Karpas-422 (cell line): ENCODE measurements at regions not wholly inside any gene's neighbourhood (a gene's known extent, or its start where the extent isn't known, plus 50 kb on each side); places are given as distances from the start of the nearest gene placed in this dataset.
"Not testable (repeated sequence)": the region's sequence is repeated elsewhere in the genome, so short reads cannot be mapped to it uniquely, and the experiment has no call there.

Source experiments
- DNase-seq: peaks from one replicate; pipeline ENCODE4 v3.0.0-alpha.2; 2015
- H2AFZ ChIP-seq: fragments of 200-600 bp; sonication (generic); 2 replicates; pipeline ENCODE4 v1.6.1; 2014; ENCODE audit warnings: antibody characterized with exemption, low read length, mixed read lengths
- H3K27ac ChIP-seq: fragments of 200-600 bp; sonication (generic); 2 replicates; pipeline ENCODE4 v1.5.1; 2014; ENCODE audit warnings: mild to moderate bottlenecking, low read length, moderate library complexity
- H3K27me3 ChIP-seq: fragments of 200-600 bp; sonication (generic); 2 replicates; pipeline ENCODE4 v1.6.1; 2014; ENCODE audit warnings: low read length, mixed read lengths
- H3K36me3 ChIP-seq: fragments of 200-600 bp; sonication (generic); 2 replicates; pipeline ENCODE4 v1.6.1; 2014; ENCODE audit warnings: low read length, mixed read lengths; ENCODE audit not compliant: insufficient read depth
- H3K4me1 ChIP-seq: fragments of 200-600 bp; sonication (generic); 2 replicates; pipeline ENCODE4 v1.6.1; 2014; ENCODE audit warnings: mild to moderate bottlenecking, low read length, mixed read lengths
- H3K4me2 ChIP-seq: fragments of 200-600 bp; sonication (generic); 2 replicates; pipeline ENCODE4 v1.6.1; 2014; ENCODE audit warnings: low read length, low read depth, mild to moderate bottlenecking; ENCODE audit not compliant: poor library complexity, severe bottlenecking
- H3K4me3 ChIP-seq: fragments of 200-600 bp; sonication (generic); 2 replicates; pipeline ENCODE4 v1.5.1; 2014; ENCODE audit warnings: mild to moderate bottlenecking, antibody characterized with exemption, low read length, mixed read lengths
- H3K79me2 ChIP-seq: fragments of 200-600 bp; sonication (generic); 2 replicates; pipeline ENCODE4 v1.6.1; 2014; ENCODE audit warnings: mild to moderate bottlenecking, low read length, mixed read lengths
- H3K9ac ChIP-seq: fragments of 200-600 bp; sonication (generic); 2 replicates; pipeline ENCODE4 v1.6.0; 2014; ENCODE audit warnings: low read length
- H3K9me2 ChIP-seq: fragments of 200-600 bp; sonication (generic), shearing (Covaris generic); replicated peaks from 2 replicates; pipeline ENCODE4 v1.6.0; 2014; ENCODE audit warnings: mild to moderate bottlenecking, low read length, moderate library complexity; ENCODE audit not compliant: insufficient read depth
- H3K9me3 ChIP-seq: fragments of 300-700, 200-600 bp; sonication (generic); 2 replicates; pipeline ENCODE4 v1.6.1; 2014; ENCODE audit warnings: low read length, mixed read lengths
- H4K20me1 ChIP-seq: fragments of 200-600 bp; sonication (generic); 2 replicates; pipeline ENCODE4 v1.6.1; 2014; ENCODE audit warnings: mild to moderate bottlenecking, antibody characterized with exemption, low read length, low read depth; ENCODE audit not compliant: insufficient read depth

DNA sequence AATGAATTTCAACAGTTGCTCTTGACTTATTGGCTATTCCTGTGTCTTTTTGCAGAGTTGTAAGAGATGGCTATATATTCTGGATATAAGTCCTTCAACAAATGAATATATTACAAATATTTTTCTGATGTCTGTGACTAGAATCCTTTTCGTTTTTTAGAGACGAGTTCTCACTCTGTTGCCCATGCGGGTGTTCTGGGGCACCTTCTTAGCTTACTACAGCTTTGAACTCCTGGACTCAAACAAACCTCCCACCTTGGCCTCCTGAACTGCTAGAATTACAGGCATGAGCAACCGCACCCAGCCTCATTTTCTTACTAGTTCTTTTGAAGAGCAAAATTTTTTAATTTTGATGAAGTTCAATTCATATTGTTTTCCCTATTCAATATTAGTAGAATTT is 287.8 kb downstream of the LIG4 start:
- Histone ChIP-seq H3K9me3 (peaks cover 24% of the 10 kb centered on the region), H4K20me1 (no peaks in the 10 kb centered on the region), H3K27me3 (no peaks in the 10 kb centered on the region), H3K79me2 (no peaks in the 10 kb centered on the region), H3K4me1 (no peaks in the 10 kb centered on the region), H3K4me2 (no peak overlapping the region), H3K9me2 (no peaks in the 10 kb centered on the region), H3K9ac (no peak overlapping the region), H3K4me3 (no peak overlapping the region), H3K27ac (no peak overlapping the region), H3K36me3 (no peaks in the 10 kb centered on the region), H2AFZ (no peak overlapping the region)
- DNase-seq, result no peak

DNA sequence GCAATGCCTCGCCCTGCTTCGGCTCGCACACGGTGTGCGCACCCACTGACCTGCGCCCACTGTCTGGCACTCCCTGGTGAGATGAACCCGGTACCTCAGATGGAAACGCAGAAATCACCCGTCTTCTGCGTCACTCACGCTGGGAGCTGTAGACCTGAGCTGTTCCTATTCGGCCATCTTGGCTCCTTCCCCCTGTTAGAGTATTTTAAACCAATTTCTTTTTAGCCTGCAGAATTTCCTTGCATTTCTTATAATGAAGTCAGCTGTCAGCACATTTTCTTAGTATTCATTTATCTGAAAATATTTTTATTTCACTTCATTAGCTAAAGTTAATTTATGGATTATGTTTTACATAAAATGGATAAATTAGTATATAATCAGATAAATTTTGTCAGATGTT is 288.8 kb downstream of the LIG4 start:
- not testable (repeated sequence) for H3K9ac ChIP-seq, H3K27me3 ChIP-seq, H3K79me2 ChIP-seq, H3K36me3 ChIP-seq, DNase-seq, H4K20me1 ChIP-seq, H3K4me1 ChIP-seq, H3K4me3 ChIP-seq, H3K9me2 ChIP-seq, H3K4me2 ChIP-seq, H2AFZ ChIP-seq, H3K27ac ChIP-seq
- H3K9me3 ChIP-seq, result peaks cover 24% of the 10 kb centered on the region

- not testable (repeated sequence) for H3K79me2 ChIP-seq, H3K4me2 ChIP-seq, H3K27me3 ChIP-seq, H3K4me3 ChIP-seq, H2AFZ ChIP-seq, H3K9me2 ChIP-seq, H3K36me3 ChIP-seq, H4K20me1 ChIP-seq, H3K9me3 ChIP-seq, H3K9ac ChIP-seq, DNase-seq, H3K4me1 ChIP-seq, H3K27ac ChIP-seq
Measured at GRCh38 chr13:107916902-107917301, 298.4 kb downstream of the LIG4 start.

DNA sequence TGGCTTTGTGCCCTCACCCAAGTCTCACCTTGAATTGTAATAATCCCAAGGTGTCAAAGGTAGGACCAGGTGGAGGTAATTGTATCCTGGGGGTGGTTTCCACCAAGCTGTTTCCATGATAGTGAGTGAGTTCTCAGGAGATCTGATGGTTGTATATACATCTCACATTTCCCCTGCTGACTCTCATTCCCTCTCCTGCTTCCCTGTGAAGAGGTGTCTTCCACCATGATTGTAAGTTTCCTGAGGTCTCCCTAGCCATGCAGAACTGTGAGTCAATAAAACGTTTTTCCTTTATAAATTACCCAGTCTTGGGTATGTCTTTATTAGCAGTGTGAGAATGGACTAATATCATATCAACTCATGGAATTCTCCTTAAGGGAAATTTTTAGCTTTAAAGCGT is 302.6 kb downstream of the LIG4 start:
- Histone ChIP-seq H4K20me1 (no peaks in the 10 kb centered on the region), H3K4me3 (no peak overlapping the region), H3K9me3 (peaks cover 9% of the 10 kb centered on the region; the same call in 1 of the 2 replicates), H2AFZ (no peak overlapping the region), H3K9me2 (no peaks in the 10 kb centered on the region), H3K4me1 (no peaks in the 10 kb centered on the region), H3K4me2 (no peak overlapping the region), H3K9ac (no peak overlapping the region), H3K27me3 (no peaks in the 10 kb centered on the region), H3K27ac (no peak overlapping the region), H3K36me3 (no peaks in the 10 kb centered on the region), H3K79me2 (no peaks in the 10 kb centered on the region)
- no peak for DNase-seq

DNA sequence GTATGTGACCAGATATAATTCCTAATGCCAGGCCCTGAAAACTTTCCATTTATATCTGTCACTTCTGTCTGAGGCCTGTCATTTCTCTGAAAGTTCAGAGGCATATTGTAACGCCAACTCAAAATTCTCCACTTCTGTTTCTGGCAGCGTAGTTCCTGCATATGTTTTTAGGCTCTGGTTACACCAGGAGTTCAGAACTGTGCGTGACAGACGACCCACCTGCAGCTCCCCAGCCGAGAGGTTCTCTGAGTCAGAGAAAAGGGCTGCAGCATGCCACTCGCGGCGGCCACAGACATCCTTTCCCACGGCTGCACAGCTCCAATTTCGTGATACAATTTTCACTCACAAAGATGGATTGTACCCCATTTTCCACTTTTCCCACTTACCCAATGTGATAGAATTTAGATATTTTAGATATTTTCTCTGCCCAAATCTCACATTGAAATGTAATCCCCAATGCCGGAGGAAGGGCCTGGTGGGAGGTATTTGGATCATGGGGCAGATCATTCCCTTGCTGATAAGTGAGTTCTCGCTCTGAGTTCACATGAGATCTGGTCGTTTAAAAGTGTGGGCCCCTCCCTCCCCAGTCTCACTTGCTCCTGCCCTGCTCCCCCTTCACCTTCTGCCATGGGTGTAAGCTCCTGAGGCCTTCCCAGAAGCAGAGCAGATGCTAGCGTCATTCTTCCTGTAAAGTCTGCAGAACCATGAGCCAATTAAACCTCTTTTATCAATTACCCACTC is 308.1 kb downstream of the LIG4 start:
- no peaks in the 10 kb centered on the region for H3K36me3 ChIP-seq
- no peaks in the 10 kb centered on the region for H3K27me3 ChIP-seq
- H3K4me3 ChIP-seq, result no peak overlapping the region
- H3K4me1 ChIP-seq, result no peaks in the 10 kb centered on the region
- no peaks in the 10 kb centered on the region for H3K79me2 ChIP-seq
- H2AFZ ChIP-seq, result no peak overlapping the region
- H3K9me3 ChIP-seq, result peaks cover 11% of the 10 kb centered on the region; the same call in 1 of the 2 replicates
- H3K4me2 ChIP-seq, result no peak overlapping the region
- no peak for DNase-seq
- H3K27ac ChIP-seq, result no peak overlapping the region
- no peaks in the 10 kb centered on the region for H4K20me1 ChIP-seq
- no peaks in the 10 kb centered on the region for H3K9me2 ChIP-seq
- no peak overlapping the region for H3K9ac ChIP-seq

DNA sequence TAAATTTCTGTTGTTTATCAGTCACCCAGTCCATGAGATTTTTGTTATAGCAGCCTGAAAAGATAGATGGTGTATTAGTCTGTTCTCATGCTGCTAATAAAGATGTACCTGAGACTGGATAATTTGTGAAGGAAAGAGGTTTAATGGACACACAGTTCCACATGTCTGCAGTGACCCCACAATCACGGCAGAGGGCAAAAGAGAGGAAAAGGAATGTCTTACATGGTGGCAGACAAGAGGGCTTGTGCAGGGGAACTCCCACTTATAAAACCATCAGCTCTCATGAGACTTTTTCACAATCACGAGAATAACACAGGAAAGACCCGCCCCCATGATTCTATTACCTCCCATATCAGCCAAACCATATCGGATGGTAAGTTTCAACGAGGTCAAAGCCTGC is 309.2 kb downstream of the LIG4 start:
- Histone ChIP-seq H3K9me3 (peaks cover 14% of the 10 kb centered on the region), H3K36me3 (no peaks in the 10 kb centered on the region), H3K4me1 (no peaks in the 10 kb centered on the region), H3K79me2 (no peaks in the 10 kb centered on the region), H3K27me3 (no peaks in the 10 kb centered on the region), H3K9ac (no peak overlapping the region), H3K27ac (no peak overlapping the region), H4K20me1 (no peaks in the 10 kb centered on the region), H3K4me3 (no peak overlapping the region), H3K9me2 (no peaks in the 10 kb centered on the region), H3K4me2 (no peak overlapping the region), H2AFZ (no peak overlapping the region)
- DNase-seq, result no peak

DNA sequence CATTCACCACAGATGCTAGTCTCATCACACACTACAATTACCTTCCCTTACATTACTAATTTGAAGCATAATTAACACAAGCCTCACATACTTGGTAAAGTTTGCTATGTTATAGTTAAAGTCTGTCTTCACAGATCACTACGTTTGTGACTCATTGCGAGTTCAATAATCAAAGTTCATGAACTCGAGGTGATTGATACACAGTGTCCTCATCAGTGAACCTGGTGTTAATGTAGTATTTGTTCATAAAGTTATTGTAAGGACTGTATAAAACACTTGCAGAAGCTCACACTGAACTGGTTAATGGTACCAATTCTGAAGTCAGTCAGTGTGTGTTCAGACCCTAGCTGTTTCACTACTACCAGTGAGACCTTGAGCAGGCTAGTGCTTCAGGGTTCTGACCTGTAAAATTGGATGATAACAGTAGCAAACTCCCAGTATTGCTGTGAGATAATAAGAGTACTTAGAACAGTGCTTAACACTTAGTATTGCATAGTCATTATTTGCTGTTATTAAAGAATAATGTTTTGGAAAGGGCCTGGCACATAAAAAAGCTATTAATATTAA is 313.3 kb downstream of the LIG4 start:
- Histone ChIP-seq H4K20me1 (no peaks in the 10 kb centered on the region), H3K9ac (no peak overlapping the region), H3K27me3 (no peaks in the 10 kb centered on the region), H3K79me2 (no peaks in the 10 kb centered on the region), H3K9me2 (no peaks in the 10 kb centered on the region), H3K36me3 (no peaks in the 10 kb centered on the region), H2AFZ (no peak overlapping the region), H3K9me3 (peaks cover 23% of the 10 kb centered on the region), H3K4me3 (no peak overlapping the region), H3K4me2 (no peak overlapping the region), H3K27ac (no peak overlapping the region), H3K4me1 (no peaks in the 10 kb centered on the region)
- no peak for DNase-seq

- Histone ChIP-seq H3K9me3 (peaks cover 23% of the 10 kb centered on the region), H4K20me1 (no peaks in the 10 kb centered on the region), H3K79me2 (no peaks in the 10 kb centered on the region), H3K9ac (no peak overlapping the region), H3K36me3 (no peaks in the 10 kb centered on the region), H3K4me3 (no peak overlapping the region), H3K4me1 (no peaks in the 10 kb centered on the region), H3K27me3 (no peaks in the 10 kb centered on the region), H3K27ac (no peak overlapping the region), H2AFZ (no peak overlapping the region), H3K9me2 (no peaks in the 10 kb centered on the region), H3K4me2 (no peak overlapping the region)
- no peak for DNase-seq
Measured at GRCh38 chr13:107901230-107901629, 314.1 kb downstream of the LIG4 start.
